HCT116 (cell line): ENCODE measurements at regions not wholly inside any gene's neighbourhood (a gene's known extent, or its start where the extent isn't known, plus 50 kb on each side); places are given as distances from the start of the nearest gene placed in this dataset.

Source experiments
- ATAC-seq: fragments of 200-7000 bp; cut with Tn5 transposase; 2 replicates; pipeline ENCODE4 v1.9.1; 2020; ENCODE audit warnings: mild to moderate bottlenecking, moderate library complexity
- BruUV-seq: library from RNA; stranded (reverse); fragments of 400-500 nt; replicated peaks from 2 replicates; lab custom pipeline; 2021; lab: Mats Ljungman, UMichigan
- CTCF ChIA-PET: fragments of 300-600 bp; sonication (Branson Sonifier 250); formaldehyde crosslinking; loops from one replicate; lab custom pipeline; 2021; ENCODE audit warnings: antibody characterized with exemption; lab: Charles Lee
- POLR2A ChIA-PET: fragments of 300-600, 350-600 bp; sonication (Branson Sonifier 250); formaldehyde crosslinking; loops from one replicate; lab custom pipeline; 2021; ENCODE audit warnings: antibody characterized with exemption; lab: Charles Lee
- RAD21 ChIA-PET, 2 experiments: fragments of 300-600 bp; sonication (Branson Sonifier 250); formaldehyde crosslinking; loops; one replicate each; lab custom pipeline; 2023; ENCODE audit warnings: low total read pairs in 2 of 2; ENCODE audit not compliant: uncharacterized antibody in 2 of 2, unreplicated experiment in 2 of 2, low non-redundant PET in 1 of 2; lab: Charles Lee
- DNase-seq: peaks from one replicate; pipeline ENCODE4 v3.0.0-alpha.2; 2010; ENCODE audit warnings: low read depth, low spot score
- H2AFZ ChIP-seq: fragments of 200-600 bp; shearing (Covaris generic), sonication (generic); 2 replicates; pipeline ENCODE4 v1.6.1; 2017; ENCODE audit warnings: low read depth, mixed run types, mixed read lengths, antibody characterized with exemption, low read length; ENCODE audit not compliant: poor library complexity, severe bottlenecking
- H3K27ac ChIP-seq: 2 replicates; pipeline ENCODE4 v1.5.1; 2012; ENCODE audit warnings: low read depth, low read length
- H3K27me3 ChIP-seq: fragments of 200-600 bp; sonication (generic); 2 replicates; pipeline ENCODE4 v1.6.1; 2016; ENCODE audit warnings: mixed run types, low read length, mixed read lengths; ENCODE audit not compliant: insufficient read depth
- H3K36me3 ChIP-seq, 2 experiments: fragments of 200-500 bp in 1 of 2; fragments of 200-600 bp in 1 of 2; sonication (Bioruptor generic) in 1 of 2; sonication (generic) in 1 of 2; 2 replicates each; pipeline versions ENCODE4 v1.5.1 to v1.6.1; 2014 to 2016; ENCODE audit warnings: low read length in 2 of 2, inconsistent platforms in 1 of 2, mixed read lengths in 1 of 2, mixed run types in 1 of 2; ENCODE audit not compliant: insufficient read depth in 2 of 2, control insufficient read depth in 1 of 2
- H3K4me1 ChIP-seq, 2 experiments: fragments of 200-600 bp in 1 of 2; sonication (generic) in 1 of 2; 2 replicates each; pipeline versions ENCODE4 v1.5.1 to v1.6.1; 2012 to 2017; ENCODE audit warnings: low read length in 2 of 2, inconsistent platforms in 1 of 2, mild to moderate bottlenecking in 1 of 2, mixed read lengths in 1 of 2, mixed run types in 1 of 2, moderate library complexity in 1 of 2; ENCODE audit not compliant: insufficient read depth in 2 of 2, control insufficient read depth in 1 of 2
- H3K4me2 ChIP-seq: fragments of 200-600 bp; sonication (generic); 2 replicates; pipeline ENCODE4 v1.6.1; 2017; ENCODE audit warnings: mixed run types, low read length, mixed read lengths
- H3K4me3 ChIP-seq, 2 experiments: fragments of 200-600 bp in 1 of 2; sonication (generic) in 1 of 2; replicated peaks in 1 of 2; 2 replicates each; pipeline ENCODE4 v1.5.1; 2011 to 2016; ENCODE audit warnings: low read length in 2 of 2, control low read depth in 1 of 2, low read depth in 1 of 2, mild to moderate bottlenecking in 1 of 2, mixed read lengths in 1 of 2, mixed run types in 1 of 2
- H3K79me2 ChIP-seq: fragments of 200-600 bp; sonication (generic); 2 replicates; pipeline ENCODE4 v1.6.1; 2017; ENCODE audit warnings: mild to moderate bottlenecking, mixed run types, low read length, moderate library complexity, mixed read lengths; ENCODE audit not compliant: insufficient read depth
- H3K9ac ChIP-seq: fragments of 200-600 bp; sonication (generic); 2 replicates; pipeline ENCODE4 v1.6.1; 2016; ENCODE audit warnings: low read length, mixed read lengths
- H3K9me2 ChIP-seq: fragments of 200-600 bp; sonication (generic), shearing (Covaris generic); 2 replicates; pipeline ENCODE4 v1.6.1; 2017; ENCODE audit warnings: mixed run types, mild to moderate bottlenecking, moderate library complexity; ENCODE audit not compliant: insufficient read depth
- H3K9me3 ChIP-seq, 2 experiments: fragments of 200-500 bp in 1 of 2; fragments of 200-600 bp in 1 of 2; sonication (Bioruptor generic) in 1 of 2; sonication (generic) in 1 of 2; 2 replicates each; pipeline ENCODE4 v1.6.1; 2014 to 2017; ENCODE audit warnings: low read length in 2 of 2, mixed read lengths in 2 of 2, inconsistent platforms in 1 of 2, low read depth in 1 of 2, mild to moderate bottlenecking in 1 of 2, mixed run types in 1 of 2, moderate library complexity in 1 of 2; ENCODE audit not compliant: control insufficient read depth in 1 of 2, insufficient read depth in 1 of 2
- H4K20me1 ChIP-seq: fragments of 200-600 bp; sonication (generic), shearing (Covaris generic); 2 replicates; pipeline ENCODE4 v1.6.1; 2017; ENCODE audit warnings: mixed run types, mild to moderate bottlenecking, moderate library complexity; ENCODE audit not compliant: insufficient read depth
- ELF1 ChIP-seq: IDR thresholded peaks from 2 replicates; pipeline ENCODE4 v1.6.1; 2012; ENCODE audit warnings: low read depth, borderline replicate concordance
- POLR2A ChIP-seq: IDR thresholded peaks from 2 replicates; pipeline ENCODE4 v1.7.0; 2011; ENCODE audit warnings: borderline replicate concordance; ENCODE audit not compliant: insufficient read depth, insufficient read length; ENCODE audit errors: extremely low read depth
- SRF ChIP-seq: IDR thresholded peaks from 2 replicates; pipeline ENCODE4 v1.6.1; 2012; ENCODE audit warnings: low read depth
- TCF7L2 ChIP-seq: IDR thresholded peaks from 2 replicates; pipeline ENCODE4 v1.7.0; 2011; ENCODE audit warnings: borderline replicate concordance, inconsistent platforms; ENCODE audit not compliant: insufficient read depth, insufficient read length; ENCODE audit errors: extremely low read depth
- ZFX ChIP-seq: fragments of 450-650 bp; IDR thresholded peaks from 2 replicates; pipeline ENCODE4 v1.6.1; 2017
- intact Hi-C: fragments of 100-400 bp; cut with micrococcal nuclease; formaldehyde crosslinking; loops from 2 replicates; pipeline ENCODE4 v1.10.0; 2022

GRCh38 chr3:30488070-30488756 lies 118.2 kb upstream of the TGFBR2 start:
- DNase-seq, result no peak
- Histone ChIP-seq H3K27me3 (no peaks in the 10 kb centered on the region), H3K4me2 (no peak overlapping the region), H3K36me3 (no peaks in the 10 kb centered on the region), H4K20me1 (no peaks in the 10 kb centered on the region), H3K27ac (no peak overlapping the region), H3K4me1 (no peaks in the 10 kb centered on the region), H3K9me2 (no peaks in the 10 kb centered on the region), H2AFZ (no peak overlapping the region), H3K79me2 (no peaks in the 10 kb centered on the region), H3K9ac (no peak overlapping the region), H3K4me3 (no peak overlapping the region), H3K9me3 (no peaks in the 10 kb centered on the region)
- BruUV-seq, result no TSS peak
- POLR2A ChIA-PET, result no interaction called here
- intact Hi-C loops, result no loop called here
- RAD21 ChIA-PET, result no interaction called here
- CTCF ChIA-PET, result no interaction called here
- ATAC-seq, result no peak
- TF ChIP-seq ELF1, result no peak
- no peak for TF ChIP-seq TCF7L2
- no peak for TF ChIP-seq ZFX
- TF ChIP-seq POLR2A, result no peak
- TF ChIP-seq, all 23 proteins: peak for 0

GRCh38 chr3:30492322-30493192 lies 113.8 kb upstream of the TGFBR2 start:
- no peaks in the 10 kb centered on the region for H4K20me1 ChIP-seq
- POLR2A ChIA-PET, result no interaction called here
- H3K9me3 ChIP-seq, result no peaks in the 10 kb centered on the region
- no TSS peak for BruUV-seq
- H3K4me2 ChIP-seq, result no peak overlapping the region
- no peaks in the 10 kb centered on the region for H3K27me3 ChIP-seq
- H3K4me1 ChIP-seq, result peaks cover 0 to 14% of the 10 kb centered on the region in 2 experiments; a peak in 2 of 4 replicates
- CTCF ChIA-PET, result no interaction called here
- intact Hi-C loops, result no loop called here
- no peaks in the 10 kb centered on the region for H3K9me2 ChIP-seq
- TF ChIP-seq SRF (no peak), TCF7L2 (no peak)
- no peak for DNase-seq
- no peaks in the 10 kb centered on the region for H3K36me3 ChIP-seq
- no peak overlapping the region for H3K27ac ChIP-seq
- no peak for ATAC-seq
- RAD21 ChIA-PET, result no interaction called here
- H3K79me2 ChIP-seq, result no peaks in the 10 kb centered on the region
- no peak overlapping the region for H3K9ac ChIP-seq
- H2AFZ ChIP-seq, result no peak overlapping the region
- H3K4me3 ChIP-seq, result no peak overlapping the region
